GM12875 (cell line): ENCODE measurements at regions not wholly inside any gene's neighbourhood (a gene's known extent, or its start where the extent isn't known, plus 50 kb on each side); places are given as distances from the start of the nearest gene placed in this dataset.

Experiments
- H3K4me3 ChIP-seq: one replicate; pipeline ENCODE4 v1.5.1; 2011; ENCODE audit warnings: low read depth, low read length, control low read depth
- CTCF ChIP-seq: IDR thresholded peaks from 2 replicates; pipeline ENCODE4 v1.5.1; 2011; ENCODE audit warnings: low read depth, mild to moderate bottlenecking, control low read depth, inconsistent platforms, low read length, moderate library complexity, borderline replicate concordance; ENCODE audit not compliant: insufficient read depth

- H3K4me3 ChIP-seq: no peak overlapping the region
- no peak for TF ChIP-seq CTCF
Measured at GRCh38 chr20:39364320-39364719, 402.2 kb downstream of the DHX35 start.

GRCh38 chr20:39359981-39360620, 398.0 kb downstream of the DHX35 start:
- H3K4me3 ChIP-seq: no peak overlapping the region
- TF ChIP-seq CTCF: no peak

GRCh38 chr20:39358052-39358451, 395.9 kb downstream of the DHX35 start:
- TF ChIP-seq CTCF: no peak
- H3K4me3 ChIP-seq: no peak overlapping the region

GRCh38 chr20:39356908-39357307, 394.8 kb downstream of the DHX35 start:
- no peak overlapping the region for H3K4me3 ChIP-seq
- no peak for TF ChIP-seq CTCF

GRCh38 chr20:39349240-39349639, 387.1 kb downstream of the DHX35 start:
- H3K4me3 ChIP-seq: no peak overlapping the region
- no peak for TF ChIP-seq CTCF

GRCh38 chr20:39347626-39348025, 385.5 kb downstream of the DHX35 start:
- TF ChIP-seq CTCF: no peak
- H3K4me3 ChIP-seq: no peak overlapping the region

GRCh38 chr20:39342463-39342862, 380.3 kb downstream of the DHX35 start:
- no peak overlapping the region for H3K4me3 ChIP-seq
- TF ChIP-seq CTCF: no peak
